H1 (cell line): ENCODE measurements at regions not wholly inside any gene's neighbourhood (a gene's known extent, or its start where the extent isn't known, plus 50 kb on each side); places are given as distances from the start of the nearest gene placed in this dataset.
"Not testable (repeated sequence)": the region's sequence is repeated elsewhere in the genome, so short reads cannot be mapped to it uniquely, and the experiment has no call there.

Source experiments
- CTCF ChIA-PET: fragments of 300-600 bp; sonication (Branson Sonifier 250); formaldehyde crosslinking; loops from one replicate; lab custom pipeline; 2021; ENCODE audit not compliant: partially characterized antibody; lab: Charles Lee
- POLR2A ChIA-PET: fragments of 300-600 bp; sonication (Branson Sonifier 250); formaldehyde crosslinking; loops from one replicate; lab custom pipeline; 2021; ENCODE audit warnings: inconsistent platforms; ENCODE audit not compliant: partially characterized antibody; lab: Charles Lee
- DNase-seq, 2 experiments: peaks; one replicate each; pipeline versions ENCODE4 v3.0.0 to v3.0.0-alpha.2; 2010 to 2022; ENCODE audit warnings: low spot score in 2 of 2, low read depth in 1 of 2, mixed read lengths in 1 of 2
- FAIRE-seq: peaks from 2 replicates; lab custom pipeline; 2011; peaks lifted over from hg19 to GRCh38; lab: Jason Lieb, UNC
- H2AFZ ChIP-seq: 2 replicates; pipeline ENCODE4 v1.8.1; 2012; ENCODE audit warnings: low read length, inconsistent platforms
- H2AK5ac ChIP-seq: 2 replicates; pipeline ENCODE4 v1.6.1; 2013; ENCODE audit warnings: low read depth, low read length
- H2BK120ac ChIP-seq: replicated peaks from 2 replicates; pipeline ENCODE3; 2013; ENCODE audit warnings: low read depth, low read length, inconsistent platforms
- H2BK12ac ChIP-seq: 2 replicates; pipeline ENCODE4 v1.6.1; 2013; ENCODE audit warnings: low read depth, low read length
- H2BK15ac ChIP-seq: 2 replicates; pipeline ENCODE4 v1.6.1; 2013; ENCODE audit warnings: low read length
- H2BK20ac ChIP-seq: 2 replicates; pipeline ENCODE4 v1.6.1; 2013; ENCODE audit warnings: low read length
- H2BK5ac ChIP-seq: 2 replicates; pipeline ENCODE4 v1.6.1; 2013; ENCODE audit warnings: low read depth, low read length
- H3K14ac ChIP-seq: 2 replicates; pipeline ENCODE4 v1.6.1; 2013; ENCODE audit warnings: inconsistent platforms; ENCODE audit not compliant: insufficient read length
- H3K18ac ChIP-seq: 2 replicates; pipeline ENCODE4 v1.6.1; 2013; ENCODE audit warnings: low read length; ENCODE audit errors: extremely low read depth
- H3K23ac ChIP-seq: 2 replicates; pipeline ENCODE4 v1.6.1; 2013; ENCODE audit warnings: inconsistent platforms; ENCODE audit not compliant: insufficient read length
- H3K23me2 ChIP-seq: 2 replicates; pipeline ENCODE4 v1.6.1; 2013; ENCODE audit warnings: low read depth, low read length
- H3K27ac ChIP-seq: 2 replicates; pipeline ENCODE4 v1.6.1; 2011; ENCODE audit warnings: low read depth, low read length, inconsistent platforms
- H3K27me3 ChIP-seq, 4 experiments: replicated peaks in 1 of 4; 1 replicate in 1 of 4; 2 replicates in 3 of 4; pipeline versions ENCODE4 v1.6.1 to v1.8.1; 2011 to 2013; ENCODE audit warnings: low read length in 3 of 4, mild to moderate bottlenecking in 3 of 4, inconsistent platforms in 2 of 4, mixed read lengths in 2 of 4, moderate library complexity in 1 of 4; ENCODE audit not compliant: control insufficient read depth in 3 of 4, insufficient read depth in 3 of 4; ENCODE audit errors: extremely low read depth in 1 of 4
- H3K36me3 ChIP-seq, 4 experiments: 2 replicates each; pipeline versions ENCODE4 v1.6.1 to v1.8.1; 2011 to 2013; ENCODE audit warnings: mild to moderate bottlenecking in 4 of 4, low read length in 3 of 4, moderate library complexity in 2 of 4, control low read depth in 1 of 4, inconsistent platforms in 1 of 4; ENCODE audit not compliant: insufficient read depth in 4 of 4, control insufficient read depth in 2 of 4
- H3K4ac ChIP-seq: replicated peaks from 2 replicates; pipeline ENCODE3; 2013; ENCODE audit warnings: low read length, low read depth, mixed read lengths, inconsistent platforms; ENCODE audit not compliant: insufficient read length
- H3K4me1 ChIP-seq, 4 experiments: replicated peaks in 1 of 4; 1 replicate in 1 of 4; 2 replicates in 3 of 4; pipeline versions ENCODE4 v1.6.1 to v1.8.1; 2011 to 2013; ENCODE audit warnings: low read length in 3 of 4, inconsistent platforms in 2 of 4, mixed read lengths in 1 of 4; ENCODE audit not compliant: insufficient read depth in 4 of 4, control insufficient read depth in 3 of 4
- H3K4me2 ChIP-seq, 2 experiments: 2 replicates each; pipeline versions ENCODE4 v1.6.1 to v1.8.1; 2011 to 2013; ENCODE audit warnings: low read depth in 2 of 2, low read length in 2 of 2, control low read depth in 1 of 2, inconsistent platforms in 1 of 2, mild to moderate bottlenecking in 1 of 2; ENCODE audit not compliant: insufficient read depth in 1 of 2
- H3K4me3 ChIP-seq, 4 experiments: fragments of 200-600, 300-600 bp in 1 of 4; sonication (generic), shearing (Covaris generic), sonication (Bioruptor Twin) in 1 of 4; 2 replicates each; pipeline versions ENCODE4 v1.5.1 to v1.8.1; 2011 to 2016; ENCODE audit warnings: low read length in 4 of 4, low read depth in 3 of 4, control low read depth in 2 of 4, inconsistent platforms in 2 of 4, mild to moderate bottlenecking in 2 of 4, mixed read lengths in 1 of 4, moderate library complexity in 1 of 4; ENCODE audit not compliant: insufficient read depth in 2 of 4; ENCODE audit errors: extremely low read depth in 1 of 4
- H3K56ac ChIP-seq: replicated peaks from 2 replicates; pipeline ENCODE3; 2013; ENCODE audit warnings: low read depth, mild to moderate bottlenecking, mixed read lengths, low read length, inconsistent platforms; ENCODE audit not compliant: insufficient read length
- H3K79me1 ChIP-seq: 2 replicates; pipeline ENCODE4 v1.6.1; 2013; ENCODE audit warnings: low read depth, low read length, control low read depth
- H3K79me2 ChIP-seq, 2 experiments: 2 replicates each; pipeline versions ENCODE4 v1.6.1 to v1.8.1; 2012 to 2013; ENCODE audit warnings: low read length in 2 of 2, mild to moderate bottlenecking in 2 of 2, inconsistent platforms in 1 of 2; ENCODE audit not compliant: insufficient read depth in 2 of 2, control insufficient read depth in 1 of 2
- H3K9ac ChIP-seq, 4 experiments: replicated peaks in 1 of 4; 1 replicate in 1 of 4; 2 replicates in 3 of 4; pipeline versions ENCODE4 v1.6.1 to v1.8.1; 2011 to 2013; ENCODE audit warnings: low read depth in 3 of 4, low read length in 3 of 4, control low read depth in 2 of 4, mild to moderate bottlenecking in 2 of 4, moderate library complexity in 2 of 4, inconsistent platforms in 1 of 4; ENCODE audit errors: extremely low read depth in 1 of 4
- H3K9me3 ChIP-seq, 2 experiments: 2 replicates each; pipeline versions ENCODE4 v1.6.1 to v1.8.1; 2012 to 2013; ENCODE audit warnings: mild to moderate bottlenecking in 2 of 2, moderate library complexity in 2 of 2, control low read depth in 1 of 2, inconsistent platforms in 1 of 2, low read depth in 1 of 2, low read length in 1 of 2, mixed read lengths in 1 of 2; ENCODE audit not compliant: insufficient read depth in 2 of 2
- H4K20me1 ChIP-seq, 2 experiments: replicated peaks in 1 of 2; 2 replicates each; pipeline versions ENCODE3 to v1.8.1; 2011 to 2013; ENCODE audit warnings: inconsistent platforms in 2 of 2, low read length in 2 of 2, mild to moderate bottlenecking in 1 of 2; ENCODE audit not compliant: insufficient read depth in 2 of 2, control insufficient read depth in 1 of 2
- H4K5ac ChIP-seq: 2 replicates; pipeline ENCODE4 v1.6.1; 2013; ENCODE audit warnings: low read length, low read depth, mixed read lengths, inconsistent platforms; ENCODE audit not compliant: insufficient read length
- H4K8ac ChIP-seq: 2 replicates; pipeline ENCODE4 v1.8.0; 2013; ENCODE audit warnings: mild to moderate bottlenecking, moderate library complexity, low read length, inconsistent platforms; ENCODE audit not compliant: insufficient read depth; ENCODE audit errors: extremely low read depth
- H4K91ac ChIP-seq: replicated peaks from 2 replicates; pipeline ENCODE3; 2013; ENCODE audit warnings: low read length, mixed read lengths, inconsistent platforms; ENCODE audit not compliant: insufficient read length
- WGBS, 2 experiments: shearing (Covaris generic) in 1 of 2; methylation state at CpG; one replicate each; pipeline versions ENCODE4 v1.1.6 to v1.1.7; 2013 to 2015; ENCODE audit warnings: low lambda C conversion rate in 2 of 2, mixed read lengths in 2 of 2, inconsistent platforms in 1 of 2, low coverage in 1 of 2, missing lambda C conversion rate in 1 of 2; ENCODE audit not compliant: insufficient replicate concordance in 2 of 2, insufficient coverage in 1 of 2, insufficient read length in 1 of 2; ENCODE audit errors: extremely low coverage in 1 of 2, missing lambda C conversion rate in 1 of 2; 5-methylcytosine and 5-hydroxymethylcytosine counted together

GRCh38 chr2:89233931-89234330, 542.5 kb downstream of the RPIA start:
- H4K8ac ChIP-seq, H3K4me2 ChIP-seq, H3K18ac ChIP-seq, H2BK12ac ChIP-seq, H3K23ac ChIP-seq, H3K27ac ChIP-seq, H3K4ac ChIP-seq, H4K91ac ChIP-seq, H3K9ac ChIP-seq, H2BK120ac ChIP-seq, H3K23me2 ChIP-seq, H2BK5ac ChIP-seq, H3K4me3 ChIP-seq, H3K9me3 ChIP-seq, H3K36me3 ChIP-seq, H3K27me3 ChIP-seq, DNase-seq, FAIRE-seq, CTCF ChIA-PET, H4K5ac ChIP-seq, POLR2A ChIA-PET, H3K14ac ChIP-seq, H3K79me2 ChIP-seq, H4K20me1 ChIP-seq, H3K56ac ChIP-seq, H3K4me1 ChIP-seq, H2BK20ac ChIP-seq, H2AFZ ChIP-seq, H2AK5ac ChIP-seq, H3K79me1 ChIP-seq, H2BK15ac ChIP-seq: not testable (repeated sequence)
- WGBS, 2 experiments: 76% methylated on average over 3 of the region's 4 CpGs; no CpG with 5 or more reads in 1 of the 2 experiments

- H3K79me2 ChIP-seq, H4K8ac ChIP-seq, H3K36me3 ChIP-seq, H3K18ac ChIP-seq, H2AK5ac ChIP-seq, H3K4me1 ChIP-seq, POLR2A ChIA-PET, H4K91ac ChIP-seq, H3K79me1 ChIP-seq, H2BK20ac ChIP-seq, DNase-seq, H2BK12ac ChIP-seq, H2BK5ac ChIP-seq, H3K14ac ChIP-seq, H2BK15ac ChIP-seq, H3K27ac ChIP-seq, H2BK120ac ChIP-seq, H3K4me3 ChIP-seq, H2AFZ ChIP-seq, H3K9ac ChIP-seq, H3K23me2 ChIP-seq, FAIRE-seq, H3K9me3 ChIP-seq, H3K27me3 ChIP-seq, H3K56ac ChIP-seq, H3K4ac ChIP-seq, CTCF ChIA-PET, H4K20me1 ChIP-seq, H3K4me2 ChIP-seq, H3K23ac ChIP-seq, H4K5ac ChIP-seq: not testable (repeated sequence)
- WGBS, 2 experiments: 50% methylated on average over 1 of the region's 3 CpGs; no CpG with 5 or more reads in 1 of the 2 experiments
Measured at GRCh38 chr2:89234818-89235466, 543.5 kb downstream of the RPIA start.
